OCI-LY1 (cell line): ENCODE measurements at regions not wholly inside any gene's neighbourhood (a gene's known extent, or its start where the extent isn't known, plus 50 kb on each side); places are given as distances from the start of the nearest gene placed in this dataset.

ENCODE experiments used
- H2AFZ ChIP-seq: fragments of 200-600 bp; sonication (generic), shearing (Covaris generic); 2 replicates; pipeline ENCODE4 v1.6.0; 2014; ENCODE audit warnings: antibody characterized with exemption, mild to moderate bottlenecking, low read length
- H3F3A ChIP-seq: fragments of 200-600 bp; sonication (generic), shearing (Covaris generic); 2 replicates; pipeline ENCODE4 v1.6.0; 2014; ENCODE audit warnings: mild to moderate bottlenecking, antibody characterized with exemption, low read length, moderate library complexity; ENCODE audit not compliant: insufficient read depth
- H3K27ac ChIP-seq: fragments of 200-600 bp; sonication (generic); 2 replicates; pipeline ENCODE4 v1.5.1; 2014; ENCODE audit warnings: low read length, mixed run types, mild to moderate bottlenecking, low read depth; ENCODE audit not compliant: poor library complexity, severe bottlenecking
- H3K27me3 ChIP-seq: fragments of 200-600 bp; sonication (generic); 2 replicates; pipeline ENCODE4 v1.6.0; 2014; ENCODE audit warnings: antibody characterized with exemption, mild to moderate bottlenecking, low read length, moderate library complexity; ENCODE audit not compliant: insufficient read depth
- H3K36me3 ChIP-seq: fragments of 200-600 bp; sonication (generic); 2 replicates; pipeline ENCODE4 v1.6.1; 2014; ENCODE audit warnings: mild to moderate bottlenecking, antibody characterized with exemption, low read length, moderate library complexity, mixed read lengths; ENCODE audit not compliant: insufficient read depth
- H3K4me1 ChIP-seq: fragments of 200-600 bp; sonication (generic); 2 replicates; pipeline ENCODE4 v1.5.1; 2014; ENCODE audit warnings: mild to moderate bottlenecking, low read length, moderate library complexity; ENCODE audit not compliant: insufficient read depth, severe bottlenecking
- H3K4me2 ChIP-seq: fragments of 200-600 bp; sonication (generic), shearing (Covaris generic); 2 replicates; pipeline ENCODE4 v1.6.1; 2014; ENCODE audit warnings: low read length
- H3K4me3 ChIP-seq: fragments of 200-600 bp; sonication (generic); 2 replicates; pipeline ENCODE4 v1.5.1; 2014; ENCODE audit warnings: low read length, low read depth, mild to moderate bottlenecking, mixed read lengths; ENCODE audit not compliant: poor library complexity, severe bottlenecking
- H3K79me2 ChIP-seq: fragments of 200-600 bp; shearing (Covaris generic); 2 replicates; pipeline ENCODE4 v1.6.1; 2016; ENCODE audit warnings: mixed run types, low read length, mixed read lengths; ENCODE audit not compliant: insufficient read depth
- H3K9ac ChIP-seq: fragments of 200-600 bp; sonication (generic), shearing (Covaris generic); 2 replicates; pipeline ENCODE4 v1.6.1; 2014; ENCODE audit warnings: mild to moderate bottlenecking, low read length, mixed read lengths
- H3K9me2 ChIP-seq: fragments of 200-600 bp; sonication (generic), shearing (Covaris generic); 2 replicates; pipeline ENCODE4 v1.6.1; 2014; ENCODE audit warnings: low read depth, mild to moderate bottlenecking, low read length, mixed read lengths
- H3K9me3 ChIP-seq: fragments of 200-600 bp; shearing (Covaris generic); 2 replicates; pipeline ENCODE4 v1.6.1; 2014; ENCODE audit warnings: low read length, mixed read lengths
- H4K20me1 ChIP-seq: fragments of 200-600 bp; sonication (generic), shearing (Covaris generic); 2 replicates; pipeline ENCODE4 v1.6.0; 2016; ENCODE audit warnings: mild to moderate bottlenecking, low read length; ENCODE audit not compliant: insufficient read depth
- CTCF ChIP-seq: fragments of 200-600 bp; sonication (generic), shearing (Covaris generic); IDR thresholded peaks from 2 replicates; pipeline ENCODE4 v1.5.1; 2017; ENCODE audit warnings: mild to moderate bottlenecking, antibody characterized with exemption, low read length, moderate library complexity, mixed read lengths
- EZH2 ChIP-seq: fragments of 200-600 bp; sonication (generic), shearing (Covaris generic); IDR thresholded peaks from 2 replicates; pipeline ENCODE4 v1.8.0; 2017; ENCODE audit warnings: borderline replicate concordance, mixed run types, mild to moderate bottlenecking, antibody characterized with exemption, low read length, moderate library complexity, mixed read lengths

DNA sequence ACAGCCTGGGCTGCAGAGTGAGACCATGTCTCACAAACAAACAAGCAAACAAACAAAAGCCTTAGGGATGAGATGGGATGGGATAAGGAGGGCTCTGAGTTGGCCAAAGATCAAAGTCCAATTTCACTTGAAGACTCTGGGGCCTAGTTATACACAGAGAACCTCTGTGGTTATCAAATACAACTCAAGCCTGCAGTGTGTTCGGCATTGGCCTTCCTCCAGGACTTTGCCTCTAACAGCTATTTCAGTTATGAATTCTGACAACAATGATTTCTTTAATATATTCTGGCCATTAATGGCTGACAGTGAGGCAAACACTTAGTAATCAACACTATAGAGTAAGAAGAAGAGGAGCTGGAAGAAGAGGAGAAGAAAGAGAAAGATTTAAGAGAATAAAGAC lies 171.1 kb downstream of the PDGFRA start:
- Histone ChIP-seq H3K27me3 (no peaks in the 10 kb centered on the region), H3F3A (no peaks in the 10 kb centered on the region), H2AFZ (no peak overlapping the region), H3K4me2 (no peak overlapping the region), H3K79me2 (no peaks in the 10 kb centered on the region), H3K9ac (no peak overlapping the region), H3K9me2 (no peaks in the 10 kb centered on the region), H4K20me1 (no peaks in the 10 kb centered on the region), H3K4me1 (no peaks in the 10 kb centered on the region), H3K9me3 (no peaks in the 10 kb centered on the region), H3K27ac (no peak overlapping the region), H3K36me3 (no peaks in the 10 kb centered on the region), H3K4me3 (no peak overlapping the region)
- TF ChIP-seq CTCF, result no peak
- TF ChIP-seq EZH2, result no peak

- Histone ChIP-seq H3K27ac (no peak overlapping the region), H3K9me2 (no peaks in the 10 kb centered on the region), H3K79me2 (no peaks in the 10 kb centered on the region), H3K9ac (no peak overlapping the region), H3K27me3 (no peaks in the 10 kb centered on the region), H2AFZ (no peak overlapping the region), H3K9me3 (no peaks in the 10 kb centered on the region), H3K4me1 (no peaks in the 10 kb centered on the region), H3K4me2 (no peak overlapping the region), H3K4me3 (no peak overlapping the region), H3F3A (no peaks in the 10 kb centered on the region), H4K20me1 (no peaks in the 10 kb centered on the region), H3K36me3 (no peaks in the 10 kb centered on the region)
- TF ChIP-seq EZH2 (no peak), CTCF (no peak)
Observed at GRCh38 chr4:54400802-54401201, 171.7 kb downstream of the PDGFRA start.

- no peak overlapping the region for H3K4me2 ChIP-seq
- H2AFZ ChIP-seq, result no peak overlapping the region
- H3K27ac ChIP-seq, result no peak overlapping the region
- H3K4me3 ChIP-seq, result no peak overlapping the region
- no peaks in the 10 kb centered on the region for H3K9me2 ChIP-seq
- no peaks in the 10 kb centered on the region for H4K20me1 ChIP-seq
- H3K9me3 ChIP-seq, result no peaks in the 10 kb centered on the region
- TF ChIP-seq EZH2 (no peak), CTCF (no peak)
- no peak overlapping the region for H3K9ac ChIP-seq
- no peaks in the 10 kb centered on the region for H3K4me1 ChIP-seq
- no peaks in the 10 kb centered on the region for H3K79me2 ChIP-seq
- H3K36me3 ChIP-seq, result no peaks in the 10 kb centered on the region
- no peaks in the 10 kb centered on the region for H3K27me3 ChIP-seq
- H3F3A ChIP-seq, result no peaks in the 10 kb centered on the region
Observed at GRCh38 chr4:54402880-54403480, 173.9 kb downstream of the PDGFRA start.
